22Rv1 (cell line): ENCODE measurements at regions not wholly inside any gene's neighbourhood (a gene's known extent, or its start where the extent isn't known, plus 50 kb on each side); places are given as distances from the start of the nearest gene placed in this dataset.

ENCODE experiments used
- H3K27ac ChIP-seq: fragments of 450-650 bp; 2 replicates; pipeline ENCODE4 v1.5.1; 2017
- ZFX ChIP-seq: fragments of 450-650 bp; IDR thresholded peaks from 2 replicates; pipeline ENCODE4 v1.6.1; 2017; ENCODE audit warnings: antibody characterized with exemption, borderline replicate concordance
- TF ChIP-seq, protein P1 (sequence below): fragments of 450-650 bp; IDR thresholded peaks from 2 replicates; pipeline ENCODE4 v1.5.1; 2017; ENCODE audit warnings: mild to moderate bottlenecking

DNA sequence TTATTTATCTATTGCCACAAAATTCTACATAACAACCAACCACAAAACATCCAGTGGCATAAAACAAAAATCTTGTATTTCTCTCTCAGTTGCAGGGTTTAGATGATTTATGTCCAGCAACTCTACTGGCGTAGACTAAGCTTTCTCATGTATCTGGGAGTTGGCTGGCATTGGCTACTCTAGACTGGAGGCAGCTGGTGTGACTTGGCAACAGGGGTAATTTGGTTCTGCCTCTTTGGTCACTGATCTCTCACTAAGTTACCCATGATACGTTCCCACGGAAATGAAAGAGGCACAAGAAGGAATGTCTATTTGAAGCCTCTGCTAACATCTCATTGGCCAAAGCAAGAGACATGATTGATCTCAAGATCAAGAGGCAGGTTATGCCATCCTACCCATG is 144.0 kb downstream of the HS3ST3B1 start:
- TF ChIP-seq, protein P1, sequence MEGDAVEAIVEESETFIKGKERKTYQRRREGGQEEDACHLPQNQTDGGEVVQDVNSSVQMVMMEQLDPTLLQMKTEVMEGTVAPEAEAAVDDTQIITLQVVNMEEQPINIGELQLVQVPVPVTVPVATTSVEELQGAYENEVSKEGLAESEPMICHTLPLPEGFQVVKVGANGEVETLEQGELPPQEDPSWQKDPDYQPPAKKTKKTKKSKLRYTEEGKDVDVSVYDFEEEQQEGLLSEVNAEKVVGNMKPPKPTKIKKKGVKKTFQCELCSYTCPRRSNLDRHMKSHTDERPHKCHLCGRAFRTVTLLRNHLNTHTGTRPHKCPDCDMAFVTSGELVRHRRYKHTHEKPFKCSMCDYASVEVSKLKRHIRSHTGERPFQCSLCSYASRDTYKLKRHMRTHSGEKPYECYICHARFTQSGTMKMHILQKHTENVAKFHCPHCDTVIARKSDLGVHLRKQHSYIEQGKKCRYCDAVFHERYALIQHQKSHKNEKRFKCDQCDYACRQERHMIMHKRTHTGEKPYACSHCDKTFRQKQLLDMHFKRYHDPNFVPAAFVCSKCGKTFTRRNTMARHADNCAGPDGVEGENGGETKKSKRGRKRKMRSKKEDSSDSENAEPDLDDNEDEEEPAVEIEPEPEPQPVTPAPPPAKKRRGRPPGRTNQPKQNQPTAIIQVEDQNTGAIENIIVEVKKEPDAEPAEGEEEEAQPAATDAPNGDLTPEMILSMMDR = no peak
- TF ChIP-seq ZFX = no peak

DNA sequence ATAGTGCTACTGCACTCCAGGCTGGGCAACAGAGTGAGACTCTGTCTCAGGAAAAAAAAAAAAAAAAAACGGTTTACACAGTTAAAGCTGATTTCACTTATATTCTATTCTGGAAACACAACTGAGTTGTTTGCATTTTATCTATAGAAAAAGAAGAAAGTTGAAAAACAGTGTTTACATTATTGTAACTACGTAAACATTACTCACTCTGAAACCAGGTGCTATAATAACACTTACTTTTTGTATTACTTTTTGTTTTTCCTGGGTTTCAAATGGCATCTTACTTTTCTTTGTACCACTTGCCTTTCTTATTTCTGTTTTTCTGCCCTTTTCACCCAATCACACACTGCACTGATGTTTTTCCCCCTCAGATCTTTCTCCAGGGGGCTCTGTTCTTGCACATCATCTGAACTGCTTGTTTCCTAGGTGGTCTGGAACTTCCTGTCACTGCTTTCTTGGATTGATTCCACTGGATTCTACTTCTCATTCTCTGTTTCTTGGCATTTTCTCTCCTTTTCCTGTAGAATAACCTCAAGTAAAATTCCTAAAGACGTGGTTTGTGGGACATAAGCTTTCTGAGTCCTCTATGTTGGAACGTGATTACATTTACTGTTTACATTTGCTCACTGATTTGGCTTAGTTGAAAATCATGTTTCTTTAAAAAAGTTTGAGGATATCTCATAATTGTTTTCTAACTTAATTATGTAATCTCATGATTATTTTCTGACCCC is 142.1 kb downstream of the HS3ST3B1 start:
- H3K27ac ChIP-seq = no peak overlapping the region
- no peak for TF ChIP-seq ZFX
- TF ChIP-seq, protein P1 = no peak

More for the DNA sequence above, 144.0 kb downstream of the HS3ST3B1 start:
- H3K27ac ChIP-seq = no peak overlapping the region

DNA sequence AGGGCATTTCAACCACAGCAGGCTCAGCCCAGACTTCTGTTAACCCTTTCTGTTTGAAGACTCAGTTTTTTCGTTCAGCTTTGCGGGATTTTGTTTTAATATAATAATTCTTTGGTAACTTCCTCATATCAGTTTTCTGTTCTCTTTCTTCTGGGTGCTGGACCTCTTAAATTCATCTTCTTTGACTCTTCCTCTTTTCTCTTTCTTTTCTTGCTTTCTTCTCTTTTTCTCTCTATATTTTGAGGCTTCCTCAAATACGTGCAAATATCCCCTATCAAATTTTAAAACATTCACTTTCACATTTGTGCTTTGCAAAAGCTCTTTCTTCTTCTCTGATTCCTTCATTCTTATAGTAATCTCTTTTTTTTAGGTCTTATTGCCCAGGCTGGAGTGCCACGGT is 136.3 kb downstream of the HS3ST3B1 start:
- H3K27ac ChIP-seq = no peak overlapping the region
- TF ChIP-seq, protein P1 = no peak
- TF ChIP-seq ZFX = no peak

DNA sequence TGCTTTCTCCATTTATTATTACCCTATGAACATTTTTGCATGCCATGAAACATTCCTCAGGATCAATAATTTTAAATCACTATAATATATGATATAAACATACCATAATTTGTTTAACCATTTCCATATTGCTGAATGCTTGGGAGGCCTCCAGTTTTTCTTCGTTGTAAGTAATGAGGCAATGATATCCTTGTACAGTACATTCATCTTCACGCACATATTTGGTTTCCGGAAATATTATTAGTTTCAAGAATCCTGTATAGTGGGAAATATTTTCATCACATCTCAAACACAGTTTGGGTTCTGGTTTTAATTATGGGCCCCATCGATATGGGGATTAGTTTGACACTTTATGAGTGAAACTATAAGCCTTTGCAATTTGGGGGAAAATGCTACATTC is 135.4 kb downstream of the HS3ST3B1 start:
- TF ChIP-seq, protein P1 = no peak
- TF ChIP-seq ZFX = no peak
- H3K27ac ChIP-seq = no peak overlapping the region

DNA sequence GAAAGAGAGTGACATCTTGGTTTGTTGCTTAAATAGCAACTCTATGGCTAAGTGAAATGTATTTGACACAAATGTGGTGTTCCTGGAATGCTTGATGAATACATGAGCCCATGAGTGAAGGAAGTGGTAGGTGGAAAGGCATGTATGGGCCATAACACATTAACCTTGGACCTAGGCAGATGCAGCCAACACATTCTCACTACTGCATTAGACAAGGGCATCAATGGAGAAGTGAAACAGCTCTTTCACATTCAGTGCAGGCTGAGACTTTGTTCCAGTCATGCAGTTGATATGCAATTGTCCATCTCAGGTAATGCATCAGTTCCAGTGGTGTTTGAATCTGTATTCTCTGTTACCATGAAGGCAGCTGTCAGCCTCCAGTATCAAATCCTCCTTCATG is 133.6 kb downstream of the HS3ST3B1 start:
- H3K27ac ChIP-seq = no peak overlapping the region
- TF ChIP-seq, protein P1 = no peak
- TF ChIP-seq ZFX = no peak

DNA sequence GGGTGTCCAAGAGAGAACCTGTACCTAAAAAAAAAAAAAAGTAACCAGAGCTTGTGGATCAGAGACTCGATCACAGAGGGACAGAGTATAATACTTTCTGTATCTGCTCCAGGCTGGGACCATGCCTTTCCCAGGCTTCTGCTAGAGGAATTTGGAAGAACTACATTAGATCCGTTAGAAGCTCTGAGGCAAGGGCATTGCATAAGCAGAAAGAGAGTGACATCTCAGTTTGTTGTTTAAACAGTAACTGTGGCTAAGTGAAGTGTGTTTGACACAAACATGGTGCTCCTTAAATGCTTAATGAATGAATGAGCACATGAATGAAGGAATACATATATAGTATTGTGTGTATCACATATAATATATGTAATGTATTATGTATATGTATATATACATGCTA is 131.2 kb downstream of the HS3ST3B1 start:
- no peak for TF ChIP-seq ZFX
- TF ChIP-seq, protein P1 = no peak
- no peak overlapping the region for H3K27ac ChIP-seq

DNA sequence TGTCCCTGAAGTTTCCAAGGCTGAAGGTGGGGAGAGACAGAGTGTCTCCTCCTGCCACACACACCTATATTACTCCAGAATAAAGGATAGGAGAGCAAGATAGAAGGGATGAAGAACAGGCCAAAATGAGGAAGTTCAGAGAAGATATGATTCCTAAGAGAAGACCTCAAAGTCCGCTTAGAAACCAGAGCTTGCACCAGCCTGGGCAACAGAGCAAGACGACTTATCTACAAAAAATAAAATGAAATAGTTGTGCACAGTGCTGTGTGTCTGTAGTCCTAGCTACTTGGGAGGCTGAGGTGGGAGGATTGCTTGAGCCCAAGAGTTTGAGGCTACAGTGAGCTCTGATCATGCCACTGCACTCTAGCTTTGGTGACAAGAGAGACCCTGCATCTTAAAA is 128.2 kb downstream of the HS3ST3B1 start:
- TF ChIP-seq, protein P1 = no peak
- no peak for TF ChIP-seq ZFX

More for the DNA sequence above, 128.2 kb downstream of the HS3ST3B1 start:
- H3K27ac ChIP-seq = no peak overlapping the region
